NOMO-1 treated with DMSO at 0.1 percent for 48 hours (cell line): ENCODE measurements at regions not wholly inside any gene's neighbourhood (a gene's known extent, or its start where the extent isn't known, plus 50 kb on each side); places are given as distances from the start of the nearest gene placed in this dataset.
"Not testable (repeated sequence)": the region's sequence is repeated elsewhere in the genome, so short reads cannot be mapped to it uniquely, and the experiment has no call there.

Source experiments
- DNase-seq: peaks from one replicate; lab custom pipeline; 2025; ENCODE audit not compliant: unreplicated experiment; lab: John Stamatoyannopoulos, UW

DNA sequence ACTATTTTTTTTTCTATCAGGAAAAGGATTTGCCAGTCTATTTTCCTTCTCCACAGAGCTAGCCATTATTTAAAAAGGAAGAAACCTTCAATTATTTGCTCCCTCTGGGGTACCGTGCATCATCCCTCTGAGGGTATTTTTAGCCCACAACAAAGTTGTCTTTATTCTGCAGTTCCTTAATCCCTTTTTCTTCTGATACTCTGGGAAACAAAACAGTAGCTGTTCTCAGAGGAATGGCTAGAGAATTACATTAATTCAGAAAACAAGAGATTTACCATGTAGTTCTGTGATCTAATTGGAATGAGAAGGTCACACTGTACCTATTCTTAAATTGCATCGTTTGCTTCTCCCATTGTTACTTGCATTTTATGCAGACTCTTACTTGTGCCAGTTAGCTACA is 1056.7 kb downstream of the STIM2 start:
- no peak for DNase-seq

DNA sequence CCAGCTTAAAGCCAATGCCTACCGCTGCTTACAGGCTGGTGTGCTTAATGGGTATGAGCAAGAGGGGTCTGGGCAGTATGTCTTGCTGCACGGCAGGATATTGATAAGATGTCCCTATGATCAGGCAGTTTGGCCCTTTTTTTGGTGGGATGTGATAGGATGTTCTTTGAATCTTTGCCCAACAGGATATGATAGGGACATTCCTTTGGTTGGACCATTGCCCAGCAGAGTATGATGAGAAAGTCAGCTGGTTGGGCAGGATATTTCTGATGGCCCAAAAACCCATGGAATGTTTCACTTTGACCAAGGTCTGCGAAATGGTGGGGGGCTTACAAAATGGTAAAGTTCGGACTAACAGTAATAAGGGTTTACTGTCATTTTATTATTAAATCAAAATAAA is 1060.6 kb downstream of the STIM2 start:
- DNase-seq: no peak

DNA sequence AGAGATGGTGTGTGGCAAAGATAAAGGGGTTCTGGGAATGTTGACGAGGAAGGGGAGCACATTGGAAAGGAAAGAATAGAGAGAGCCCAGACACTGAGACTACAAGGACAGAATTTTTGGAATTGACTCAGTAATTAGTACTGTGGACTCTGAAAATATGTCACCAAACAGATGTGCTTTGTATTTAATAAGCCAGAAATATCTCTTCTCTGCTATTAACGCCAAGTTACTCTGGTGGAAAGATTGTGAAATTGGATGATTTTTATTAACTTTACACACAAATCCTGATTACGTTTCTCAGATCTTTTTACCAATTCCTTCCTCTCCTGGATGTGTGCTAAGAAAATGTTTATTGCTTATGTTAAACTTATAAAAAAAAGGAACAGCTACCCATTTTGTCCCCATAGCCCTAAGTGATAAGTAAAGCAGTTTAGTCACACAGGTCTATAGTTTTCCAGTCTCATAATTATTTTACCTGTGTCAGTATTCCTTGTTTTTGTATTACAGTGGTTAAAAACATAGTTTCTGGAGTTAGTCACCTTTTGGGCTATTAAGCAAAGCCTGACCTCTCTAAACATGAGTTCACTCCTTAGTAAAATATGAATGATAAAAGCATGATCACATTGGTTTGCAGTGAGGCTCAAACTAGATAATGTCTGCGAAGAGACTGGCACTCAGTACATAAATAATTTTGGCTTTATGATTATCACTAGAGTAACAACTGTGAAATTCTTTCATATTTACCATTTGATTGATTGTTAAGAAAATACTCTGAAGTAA is 1068.3 kb downstream of the STIM2 start:
- no peak for DNase-seq

DNA sequence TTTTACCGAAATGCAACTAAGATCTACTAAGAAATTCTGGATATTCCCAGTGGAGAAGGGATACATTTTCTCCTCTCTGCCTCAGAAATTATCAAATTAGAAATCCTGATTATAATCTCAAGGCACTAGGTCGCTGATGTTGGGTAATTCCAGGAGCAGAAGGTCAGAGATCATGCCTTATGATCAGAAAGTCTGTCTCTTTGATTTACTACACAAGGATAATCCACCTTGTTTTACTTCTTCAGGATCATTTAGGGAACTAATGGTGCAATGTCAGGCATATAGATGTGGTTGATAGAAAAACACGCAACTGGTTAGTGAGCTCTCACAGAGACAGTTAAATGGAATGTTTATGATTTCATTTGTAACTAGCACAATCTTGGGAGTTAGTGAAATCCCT is 1069.7 kb downstream of the STIM2 start:
- DNase-seq: no peak

DNA sequence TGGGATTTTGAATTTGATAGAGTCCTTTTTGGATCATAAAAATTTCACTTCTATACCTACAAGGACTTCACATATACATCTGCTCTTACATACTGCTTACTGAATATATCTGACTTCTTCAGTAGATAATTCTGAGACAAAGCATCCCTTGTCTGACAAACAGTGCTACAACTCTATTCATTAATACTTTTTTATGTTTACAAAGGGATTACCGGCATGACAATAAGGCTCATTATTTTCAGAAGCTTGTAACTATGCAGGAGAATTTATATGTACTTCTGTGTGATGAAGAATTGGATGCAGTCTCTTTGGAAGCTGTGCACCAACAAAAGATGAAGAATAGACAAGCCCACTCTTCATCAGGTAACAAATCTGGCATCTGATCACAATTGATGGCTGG is 1070.3 kb downstream of the STIM2 start:
- DNase-seq: no peak

DNA sequence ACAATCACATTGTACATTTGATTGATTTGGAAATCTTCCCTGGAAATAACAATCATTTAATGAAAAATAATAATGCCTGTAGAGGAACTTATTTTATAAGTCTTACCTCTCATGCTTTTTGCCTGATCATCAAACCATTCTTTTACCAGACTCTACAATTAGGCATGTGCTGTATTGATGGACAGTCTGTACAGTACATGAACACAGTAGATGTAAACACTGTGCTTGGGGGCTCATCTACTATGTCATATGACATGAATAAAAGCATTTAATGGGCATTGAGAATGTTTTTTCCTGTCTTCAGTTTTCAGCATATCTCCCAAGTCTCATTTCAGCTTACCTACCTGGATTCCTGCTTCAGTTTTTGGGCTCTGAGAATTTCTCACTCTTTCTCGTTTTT is 1070.9 kb downstream of the STIM2 start:
- DNase-seq: no peak

DNA sequence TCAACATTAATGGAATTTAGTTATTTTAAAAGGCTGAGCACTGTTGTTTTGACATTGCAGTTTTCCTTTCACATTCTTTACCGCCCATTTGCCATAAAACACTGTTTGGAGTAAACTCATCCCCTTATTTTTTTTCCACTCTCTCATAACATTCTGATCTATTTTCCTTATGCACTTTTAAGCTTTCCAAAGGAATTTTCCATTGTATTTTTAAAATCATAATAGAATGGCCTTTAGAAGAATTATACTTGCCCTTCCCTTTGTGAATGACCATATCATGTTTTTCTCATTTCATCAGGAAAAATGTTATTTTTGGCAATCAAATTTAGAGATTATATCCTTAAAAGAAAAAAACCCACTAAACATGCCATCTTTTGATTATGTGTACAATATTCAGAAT is 1074.2 kb downstream of the STIM2 start:
- no peak for DNase-seq

DNA sequence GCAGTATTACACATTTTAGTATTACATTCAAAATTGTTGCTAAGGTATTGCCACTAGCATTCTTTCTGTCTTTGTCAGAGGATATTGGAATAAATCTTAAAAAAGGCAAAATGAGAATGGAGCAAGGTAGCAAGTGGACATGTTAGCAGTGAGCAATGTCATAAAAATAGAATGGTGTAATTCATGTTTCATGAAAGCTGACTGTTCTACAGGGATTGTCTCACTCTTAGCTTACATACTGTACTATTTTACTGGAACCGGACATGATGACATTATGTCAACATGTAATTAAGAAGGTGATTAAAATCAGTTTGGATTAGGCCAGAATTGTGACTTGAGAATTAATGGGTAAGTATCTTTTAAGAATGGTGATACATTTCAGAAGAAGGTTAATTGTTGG is 1086.2 kb downstream of the STIM2 start:
- no peak for DNase-seq

DNA sequence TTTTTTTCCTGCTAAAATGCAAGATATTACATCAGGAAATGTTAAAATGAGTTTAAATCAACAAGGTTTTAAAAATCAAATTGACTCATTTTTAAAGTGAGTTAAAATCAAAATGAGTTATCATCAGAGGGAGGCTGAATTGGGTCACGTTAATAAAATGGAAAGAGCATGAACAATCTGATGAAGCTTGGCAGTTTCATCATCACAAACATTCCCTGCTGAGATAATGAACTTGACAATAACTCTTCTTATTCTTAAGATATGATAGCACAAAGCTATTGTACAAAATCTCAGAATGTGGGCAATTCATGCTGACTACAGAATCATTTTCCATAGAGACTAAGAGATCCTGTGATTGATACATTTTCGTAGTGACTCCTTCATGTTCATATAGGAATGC is 1086.7 kb downstream of the STIM2 start:
- DNase-seq: no peak

DNA sequence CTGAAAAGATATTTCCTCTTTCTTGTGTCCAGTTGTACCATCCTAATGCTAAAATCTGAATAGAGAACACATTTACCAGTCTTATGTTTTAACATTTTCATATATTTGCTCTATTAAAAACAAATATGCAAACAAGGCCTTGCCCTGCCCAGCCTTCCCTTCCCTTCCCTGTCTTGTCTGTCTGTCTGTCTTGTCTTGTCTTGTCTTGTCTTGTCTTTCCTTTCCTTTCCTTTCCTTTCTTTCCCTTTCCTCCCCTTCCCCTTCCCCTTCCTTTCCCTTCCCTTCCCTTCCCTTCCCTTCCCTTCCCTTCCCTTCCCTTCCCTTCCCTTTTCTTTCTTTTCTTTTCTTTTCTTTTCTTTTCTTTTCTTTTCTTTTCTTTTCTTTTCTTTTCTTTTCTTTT is 1103.5 kb downstream of the STIM2 start:
- no peak for DNase-seq

DNA sequence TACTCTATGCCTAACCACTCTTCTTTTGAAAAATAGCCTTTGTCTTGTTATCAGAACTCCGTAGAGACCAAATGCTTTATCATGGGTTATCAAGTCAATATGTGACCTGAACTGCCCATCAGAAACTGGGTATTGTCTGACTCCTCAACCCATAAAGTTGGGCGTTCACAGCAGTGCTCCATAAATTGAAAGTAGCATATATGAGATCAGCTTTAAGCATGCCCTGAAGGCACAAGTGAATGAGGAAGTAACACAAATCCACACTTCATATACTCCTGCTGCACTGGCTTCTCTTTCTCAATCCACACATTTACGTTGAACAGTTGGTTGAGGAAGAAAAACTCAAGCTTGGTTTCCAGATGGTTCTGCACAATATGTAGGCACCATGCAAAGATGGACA is 1106.0 kb downstream of the STIM2 start:
- DNase-seq: peak; percentile 3

DNA sequence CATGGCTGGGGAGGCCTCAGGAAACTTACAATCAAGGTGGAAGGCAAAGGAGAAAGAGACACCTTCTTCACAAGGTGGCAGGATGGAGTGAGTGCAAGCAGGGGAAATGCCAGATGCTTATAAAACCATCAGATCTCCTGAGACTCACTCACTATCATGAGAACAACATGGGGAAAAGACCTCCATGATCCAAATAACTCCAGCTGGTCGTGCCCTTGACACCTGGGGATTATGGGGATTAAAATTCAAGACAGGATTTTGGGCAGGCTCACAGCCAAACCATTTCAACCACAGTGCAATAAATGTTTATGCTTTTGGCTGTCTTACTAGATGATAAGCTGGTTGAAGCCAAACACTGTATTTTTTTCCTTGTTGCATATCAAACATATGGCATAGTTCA is 1112.4 kb downstream of the STIM2 start:
- no peak for DNase-seq

DNA sequence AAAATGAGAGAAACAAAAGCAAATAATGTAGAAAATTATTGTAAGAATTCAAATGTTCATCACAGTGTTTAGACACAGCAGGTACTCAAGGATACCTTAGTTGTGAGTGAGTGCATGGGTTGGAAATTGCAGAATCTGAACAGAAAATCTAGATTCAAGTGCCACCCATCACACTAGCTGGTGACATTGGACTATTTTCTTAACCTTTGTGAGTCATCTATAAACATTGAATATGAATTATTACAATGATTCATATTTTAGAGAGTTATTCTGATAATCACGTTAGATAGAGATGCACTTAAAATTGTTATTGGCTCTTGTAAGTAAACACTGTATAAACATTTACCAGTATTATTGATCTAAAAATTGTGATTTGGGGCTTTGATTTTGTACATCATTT is 1113.1 kb downstream of the STIM2 start:
- no peak for DNase-seq

DNA sequence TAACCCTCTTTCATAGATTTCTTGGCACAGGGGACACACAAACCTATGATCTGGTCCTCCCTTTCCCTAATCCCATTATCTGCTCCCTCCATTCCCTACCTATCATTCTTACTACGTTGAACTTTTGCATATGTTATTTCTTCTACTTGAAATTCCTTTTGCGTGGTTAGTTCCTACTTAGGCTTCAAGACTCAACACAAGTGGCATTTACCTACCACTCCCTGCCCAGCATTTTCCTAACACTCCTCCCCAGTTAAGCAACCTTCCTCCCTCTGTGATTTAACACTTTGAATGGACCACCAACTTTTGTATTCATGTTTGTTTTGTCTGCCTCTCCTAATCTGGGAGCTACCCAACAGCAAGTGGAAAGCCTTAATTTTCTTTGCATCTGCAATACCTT is 1113.7 kb downstream of the STIM2 start:
- no peak for DNase-seq

DNA sequence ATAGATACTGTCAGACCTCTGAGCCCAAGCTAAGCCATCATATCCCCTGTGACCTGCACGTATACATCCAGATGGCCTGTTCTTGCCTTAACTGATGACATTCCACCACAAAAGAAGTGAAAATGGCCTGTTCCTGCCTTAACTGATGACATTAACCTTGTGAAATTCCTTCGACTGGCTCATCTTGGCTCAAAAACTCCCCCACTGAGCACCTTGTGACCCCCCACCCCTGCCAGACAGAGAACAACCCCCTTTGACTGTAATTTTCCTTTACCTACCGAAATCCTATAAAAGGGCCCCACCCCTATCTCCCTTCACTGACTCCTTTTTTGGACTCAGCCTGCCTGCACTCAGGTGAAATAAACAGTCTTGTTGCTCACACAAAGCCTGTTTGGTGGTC is 1114.2 kb downstream of the STIM2 start:
- DNase-seq: not testable (repeated sequence)

DNA sequence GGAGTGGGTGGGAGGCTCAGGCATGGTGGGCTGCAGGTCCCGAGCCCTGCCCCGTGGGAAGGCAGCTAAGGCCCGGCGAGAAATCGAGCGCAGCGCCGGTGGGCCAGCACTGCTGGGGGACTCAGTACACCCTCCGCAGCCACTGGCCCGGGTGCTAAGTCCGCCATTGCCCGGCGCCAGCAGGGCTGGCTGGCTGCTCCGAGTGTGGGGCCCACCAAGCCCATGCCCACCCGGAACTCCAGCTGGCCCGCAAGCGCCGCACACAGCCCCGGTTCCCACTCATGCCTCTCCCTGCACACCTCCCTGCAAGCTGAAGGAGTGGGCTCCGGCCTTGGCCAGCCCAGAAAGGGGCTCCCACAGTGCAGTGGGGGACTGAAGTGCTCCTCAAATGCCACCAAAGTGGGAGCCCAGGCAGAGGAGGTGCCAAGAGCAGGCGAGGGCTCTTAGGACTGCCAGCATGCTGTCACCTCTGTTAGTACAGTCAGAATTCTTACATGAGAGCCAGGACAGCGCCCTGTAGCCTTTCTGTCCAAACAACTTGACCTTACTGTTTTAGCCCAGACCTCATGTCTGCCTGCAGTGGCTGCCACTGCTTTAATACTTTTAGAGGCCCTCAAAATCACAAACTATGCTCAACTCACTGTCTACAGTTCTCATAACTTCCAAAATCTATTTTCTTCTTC is 1117.9 kb downstream of the STIM2 start:
- DNase-seq: not testable (repeated sequence)

DNA sequence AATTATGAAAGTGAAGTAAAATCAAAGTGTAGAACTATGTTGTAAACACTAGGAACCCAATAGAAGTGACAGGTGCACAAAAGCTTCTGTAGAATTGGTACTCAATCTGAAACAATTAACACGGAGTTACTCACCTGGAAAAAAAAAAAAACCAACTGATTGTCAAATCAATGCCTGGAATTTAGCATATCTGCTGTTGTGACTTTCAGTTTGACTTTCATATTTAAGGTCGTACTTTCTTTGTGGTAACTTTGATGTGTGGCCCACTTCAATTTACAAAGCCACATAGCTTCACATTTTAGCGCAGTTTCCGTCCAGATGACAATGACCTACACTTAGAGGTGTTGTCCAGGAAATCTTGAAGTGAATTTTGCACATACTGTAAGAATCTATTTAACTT is 1124.9 kb downstream of the STIM2 start:
- no peak for DNase-seq

DNA sequence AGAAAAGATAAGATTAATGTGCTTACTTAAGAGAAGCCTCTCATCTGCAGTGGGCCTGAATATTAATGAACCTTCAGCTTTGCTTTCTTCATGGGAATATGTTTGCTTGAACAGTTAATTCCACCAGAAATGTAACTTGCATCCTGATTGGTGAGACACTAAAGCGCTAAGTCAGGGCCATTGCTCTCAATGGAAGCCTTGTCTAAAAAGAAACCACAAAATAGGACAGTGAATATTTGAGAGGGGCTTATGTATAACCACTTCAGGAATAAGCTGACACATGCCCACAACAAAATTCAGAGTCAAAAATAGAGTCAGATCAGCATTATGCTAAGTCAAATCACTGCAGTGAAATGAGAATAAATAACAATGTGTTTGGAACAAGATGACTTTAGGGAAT is 1125.8 kb downstream of the STIM2 start:
- no peak for DNase-seq

DNA sequence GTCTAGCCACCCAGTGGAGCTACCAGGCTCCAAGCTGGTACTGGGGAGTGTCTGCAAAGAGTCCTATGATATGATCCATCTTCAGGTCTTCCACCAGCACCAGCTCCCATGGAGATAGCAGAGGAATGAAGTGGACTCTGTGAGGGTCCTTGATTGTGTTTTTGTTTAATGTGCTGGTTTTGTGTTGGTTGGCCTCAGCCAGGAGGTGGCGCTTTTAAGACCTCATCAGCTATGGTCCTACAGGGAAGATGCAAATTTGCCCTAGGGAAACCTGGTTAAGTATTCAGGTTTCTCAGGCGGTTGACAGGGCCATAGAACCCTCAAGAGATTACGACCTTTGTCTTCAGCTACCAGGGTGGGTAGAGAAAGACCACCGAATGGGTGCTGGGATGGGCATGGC is 1141.1 kb downstream of the STIM2 start:
- no peak for DNase-seq

DNA sequence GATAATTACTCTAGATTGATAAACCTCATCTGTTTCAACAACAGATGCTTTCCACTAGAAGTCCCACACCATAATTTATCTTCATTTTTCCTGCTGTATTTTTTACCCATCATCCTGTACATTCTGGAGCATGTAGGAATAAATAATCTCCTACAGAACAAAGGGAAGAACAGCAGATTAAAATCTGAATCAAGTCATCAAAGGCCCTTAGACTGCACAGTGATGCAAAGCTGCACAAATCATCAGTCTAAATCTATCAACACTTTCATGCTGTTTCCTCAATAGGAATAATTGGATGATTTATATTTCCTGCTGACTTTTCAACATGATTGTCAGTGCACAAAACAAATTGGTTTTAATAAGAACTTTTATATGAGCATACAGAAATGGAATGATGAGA is 1143.9 kb downstream of the STIM2 start:
- DNase-seq: no peak

DNA sequence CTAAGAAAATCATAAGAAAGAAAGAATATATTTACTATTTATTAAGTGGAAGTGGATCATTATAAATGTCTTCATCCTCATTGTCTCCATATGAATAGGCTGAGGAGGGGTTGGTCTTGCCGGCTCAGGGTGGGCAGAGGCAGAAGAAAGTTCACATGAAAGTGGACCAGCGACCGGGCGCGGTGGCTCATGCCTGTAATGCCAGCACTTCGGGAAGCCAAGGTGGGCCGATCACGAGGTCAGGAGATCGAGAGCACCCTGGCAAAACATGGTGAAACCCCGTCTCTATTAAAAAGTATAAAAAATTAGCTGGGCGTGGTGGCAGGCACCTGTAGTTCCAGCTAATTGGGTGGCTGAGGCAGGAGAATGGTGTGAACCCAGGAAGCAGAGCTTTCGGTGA is 1145.4 kb downstream of the STIM2 start:
- DNase-seq: no peak

DNA sequence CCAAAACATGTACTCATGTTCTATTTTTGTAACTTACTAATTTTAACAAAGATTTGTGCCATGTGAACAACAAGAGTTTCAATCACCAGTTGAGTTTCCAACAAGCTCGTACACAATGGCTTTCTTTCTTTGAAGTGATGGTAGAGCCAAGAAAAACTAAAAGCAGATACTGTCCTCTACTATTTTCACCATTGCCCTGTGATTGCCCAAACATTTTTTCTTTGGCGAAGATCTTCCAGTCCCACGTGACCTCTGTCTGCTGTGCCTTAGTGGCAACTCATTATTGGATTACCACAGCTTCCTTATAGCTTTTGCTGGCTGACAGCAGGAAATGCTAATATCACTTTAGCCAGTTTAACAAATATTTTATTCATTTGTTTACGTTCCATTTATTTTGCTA is 1147.1 kb downstream of the STIM2 start:
- no peak for DNase-seq

DNA sequence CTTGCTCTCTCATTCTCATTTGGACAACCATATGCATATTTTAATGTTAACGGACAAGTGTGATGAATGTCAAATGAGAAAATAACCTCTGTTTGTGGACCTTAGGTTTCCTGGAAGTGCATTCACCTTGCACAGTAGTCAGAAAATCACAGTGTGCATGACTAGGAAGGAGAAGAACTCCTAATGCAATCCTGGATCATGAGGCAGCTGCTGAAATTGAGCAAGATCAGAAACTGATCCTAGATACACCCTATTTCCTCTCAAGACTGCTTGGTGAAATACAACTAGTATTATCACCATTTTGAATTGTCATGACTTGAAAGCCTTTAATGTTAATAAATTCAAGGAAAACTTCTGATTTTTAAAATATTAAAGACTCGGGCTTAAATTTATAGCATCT is 1148.9 kb downstream of the STIM2 start:
- no peak for DNase-seq
